GM21381 (cell line): ENCODE measurements at regions not wholly inside any gene's neighbourhood (a gene's known extent, or its start where the extent isn't known, plus 50 kb on each side); places are given as distances from the start of the nearest gene placed in this dataset.

Source experiments
- ATAC-seq: cut with Tn5 transposase; IDR thresholded peaks from one replicate; pipeline ENCODE4 v1.9.1; 2021; ENCODE audit warnings: mild to moderate bottlenecking, moderate library complexity; ENCODE audit not compliant: unreplicated experiment

DNA sequence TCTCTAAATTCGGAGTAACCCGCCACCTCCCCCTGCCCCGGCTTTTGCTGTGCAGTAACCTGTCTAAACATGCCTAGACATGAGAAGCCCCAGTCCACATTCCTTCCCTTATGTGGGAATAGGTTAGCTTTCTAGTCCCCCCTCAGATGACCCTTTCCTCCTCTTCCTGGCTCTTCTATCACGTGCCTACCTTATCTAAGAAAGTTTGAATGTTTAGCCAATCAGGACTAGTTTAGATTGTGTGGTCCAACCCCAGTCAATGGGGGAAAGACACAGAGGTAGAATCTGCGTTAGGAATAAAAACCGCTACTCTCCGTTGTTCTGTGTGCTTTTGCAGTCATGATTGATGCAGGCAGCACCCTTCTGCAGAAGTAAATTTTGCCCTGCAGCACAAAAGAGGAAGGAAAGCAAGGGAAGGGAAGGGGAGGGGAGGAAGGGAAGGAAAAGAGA, 69.0 kb upstream of the CD93 start:
- no peak for ATAC-seq

DNA sequence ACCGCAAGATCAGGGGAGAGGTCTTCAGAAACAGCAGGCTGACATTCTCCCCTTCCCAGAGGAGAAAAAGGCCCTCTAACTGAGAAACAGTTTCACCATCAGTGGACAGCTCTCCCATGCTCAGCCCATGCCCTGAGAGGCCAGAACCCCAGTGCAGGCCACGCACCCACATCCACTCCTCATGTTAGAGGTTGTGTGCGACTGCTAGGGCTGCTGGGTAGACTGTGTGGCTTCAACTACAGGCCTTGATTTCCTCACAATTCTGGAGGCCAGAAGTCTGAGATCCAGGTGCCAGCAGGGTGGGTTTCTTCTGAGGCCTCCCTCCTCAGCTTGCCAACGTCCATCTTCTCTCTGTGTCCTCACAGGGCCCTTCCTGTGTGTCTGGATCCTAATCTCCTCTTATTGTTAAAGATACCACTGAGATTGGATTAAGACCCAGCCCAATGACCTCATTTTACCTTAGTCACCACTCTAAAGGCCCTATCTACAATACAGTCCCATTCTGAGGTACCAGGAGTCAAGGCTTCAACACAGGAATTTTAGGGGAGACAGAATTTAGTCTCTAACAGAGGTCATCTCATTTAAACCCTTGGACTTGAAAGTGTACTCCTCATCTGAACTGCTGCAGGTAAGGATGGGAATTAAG, 67.7 kb upstream of the CD93 start:
- ATAC-seq = no peak

DNA sequence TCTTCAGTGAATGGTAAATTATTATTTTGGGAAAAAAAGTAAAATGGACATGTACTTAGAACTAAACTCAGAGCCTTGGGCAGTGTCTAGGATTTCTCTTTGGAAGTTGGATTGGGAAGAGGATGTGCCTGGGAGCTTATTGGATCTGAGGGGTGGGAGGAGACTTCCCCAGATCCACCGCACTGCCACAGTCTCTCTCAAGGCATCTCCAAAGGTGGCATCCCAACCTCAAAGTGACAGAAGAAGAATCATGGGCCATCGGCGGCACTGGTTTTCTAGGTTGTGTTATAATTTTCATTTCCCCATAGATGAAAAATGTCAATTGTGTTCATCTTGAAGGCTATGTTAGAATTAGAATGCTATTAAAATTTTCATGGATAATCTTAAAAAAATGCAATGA, 66.8 kb upstream of the CD93 start:
- no peak for ATAC-seq

DNA sequence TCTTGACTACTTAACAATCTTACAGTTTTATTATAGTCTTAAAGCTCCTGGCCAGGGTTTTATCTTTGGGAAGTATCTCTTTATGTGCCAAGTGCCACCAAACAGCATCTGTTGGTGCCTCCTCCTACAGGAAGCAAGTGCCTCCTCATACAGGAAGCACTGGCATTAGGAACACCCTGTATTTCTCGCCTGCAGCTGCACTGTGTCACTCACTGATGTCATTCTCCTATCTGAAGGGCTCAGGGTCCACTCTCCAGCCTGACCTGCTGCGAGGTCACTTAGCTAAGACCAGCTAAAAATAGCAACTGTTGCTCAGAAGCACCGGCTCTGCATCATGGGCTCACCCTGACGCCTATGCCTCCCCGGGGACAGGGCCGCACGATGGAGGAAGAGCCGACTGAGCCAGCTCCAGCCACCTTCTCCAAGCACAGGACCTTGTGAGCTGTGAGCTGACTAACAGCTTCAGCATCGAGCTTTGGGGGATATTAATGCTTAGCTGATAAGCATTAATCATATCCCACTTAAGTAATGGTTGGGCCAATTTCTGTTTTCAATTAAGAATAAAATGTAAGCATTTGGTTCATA, 66.3 kb upstream of the CD93 start:
- ATAC-seq = no peak

DNA sequence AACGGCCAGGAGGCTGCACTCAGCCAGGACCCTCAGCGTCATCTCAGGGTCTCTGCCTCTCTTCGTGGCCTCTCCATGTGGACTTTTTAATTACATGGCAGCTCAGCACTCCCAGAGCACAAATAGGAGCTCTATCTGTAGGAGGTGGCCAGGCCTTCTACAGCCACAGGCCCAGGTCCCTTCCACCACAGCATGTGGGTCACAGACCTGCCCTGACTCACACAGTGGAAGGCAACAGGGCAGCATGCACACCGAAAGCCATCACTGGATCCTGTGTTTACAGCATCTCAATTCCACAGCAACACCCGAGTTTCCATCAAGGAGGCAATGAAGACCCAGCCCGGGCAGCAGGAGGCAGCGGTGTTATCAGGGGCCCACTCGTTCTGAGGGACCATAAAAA, 65.8 kb upstream of the CD93 start:
- ATAC-seq = no peak

DNA sequence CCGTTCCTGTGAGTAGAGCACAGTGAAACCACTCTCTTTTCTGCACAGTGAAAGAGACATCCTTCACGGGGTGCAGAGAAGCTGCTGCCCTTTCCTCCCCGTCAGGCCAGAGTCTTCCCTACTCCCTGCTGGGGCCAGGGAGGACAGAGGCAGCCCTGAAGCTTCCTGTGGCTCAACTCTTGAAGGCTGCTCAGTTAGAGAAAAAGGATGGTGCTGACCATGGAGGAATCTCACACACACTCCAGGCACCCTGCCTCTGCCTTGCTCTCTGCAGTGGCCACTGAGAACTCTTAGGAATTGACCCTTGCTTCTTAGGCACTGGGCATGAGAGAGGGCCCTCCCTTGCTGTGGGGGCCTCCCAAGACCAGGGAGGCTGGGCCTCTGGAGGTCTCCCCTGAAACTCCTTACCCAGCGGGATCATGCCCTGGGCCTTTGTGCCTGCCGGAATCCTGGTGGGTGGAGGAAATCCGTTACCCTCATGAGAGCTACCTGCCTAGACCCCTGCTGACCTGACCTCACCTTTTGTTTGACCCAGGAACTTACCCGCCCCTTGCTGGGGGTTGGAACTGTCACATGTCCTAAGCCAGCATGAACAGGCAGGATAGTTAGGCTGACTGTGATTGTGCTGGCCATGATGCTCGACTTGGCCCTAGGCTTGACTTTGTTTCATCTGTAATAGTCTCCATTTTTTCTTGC, 65.0 kb upstream of the CD93 start:
- no peak for ATAC-seq

DNA sequence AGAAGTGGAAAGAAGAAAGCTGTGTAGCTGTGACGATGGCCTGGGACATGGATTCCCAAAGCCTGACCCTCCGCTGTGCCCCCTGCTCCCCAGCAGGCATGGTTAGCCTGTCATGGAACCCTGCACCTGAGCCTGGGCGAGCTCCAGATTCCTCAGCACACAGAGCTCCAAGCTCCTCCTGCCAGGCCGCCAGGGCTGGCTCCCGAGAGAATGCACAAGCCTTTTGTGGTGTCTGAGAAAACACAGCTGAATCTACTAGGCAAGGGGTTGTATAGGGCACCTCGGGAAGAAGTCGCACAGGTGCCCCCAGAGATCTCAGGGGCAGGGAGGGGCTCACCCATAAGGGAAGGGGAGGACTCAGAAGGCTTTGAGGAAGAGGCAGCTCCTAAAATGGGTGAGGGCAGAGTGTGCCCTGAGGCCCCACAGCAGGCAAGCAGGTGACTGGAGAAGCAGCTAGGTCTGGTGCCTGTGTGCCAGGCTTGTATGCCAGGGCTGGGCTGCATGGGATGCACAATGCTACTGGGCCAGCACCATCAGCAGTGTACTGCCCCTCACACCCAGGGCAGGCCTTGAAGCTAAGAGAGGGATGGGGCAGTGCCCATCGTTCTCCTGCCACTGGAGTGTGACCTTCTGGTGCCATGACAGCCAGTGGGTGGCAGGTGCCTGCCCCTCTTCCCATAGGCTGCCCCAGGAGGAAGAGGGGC, 64.3 kb upstream of the CD93 start:
- no peak for ATAC-seq

DNA sequence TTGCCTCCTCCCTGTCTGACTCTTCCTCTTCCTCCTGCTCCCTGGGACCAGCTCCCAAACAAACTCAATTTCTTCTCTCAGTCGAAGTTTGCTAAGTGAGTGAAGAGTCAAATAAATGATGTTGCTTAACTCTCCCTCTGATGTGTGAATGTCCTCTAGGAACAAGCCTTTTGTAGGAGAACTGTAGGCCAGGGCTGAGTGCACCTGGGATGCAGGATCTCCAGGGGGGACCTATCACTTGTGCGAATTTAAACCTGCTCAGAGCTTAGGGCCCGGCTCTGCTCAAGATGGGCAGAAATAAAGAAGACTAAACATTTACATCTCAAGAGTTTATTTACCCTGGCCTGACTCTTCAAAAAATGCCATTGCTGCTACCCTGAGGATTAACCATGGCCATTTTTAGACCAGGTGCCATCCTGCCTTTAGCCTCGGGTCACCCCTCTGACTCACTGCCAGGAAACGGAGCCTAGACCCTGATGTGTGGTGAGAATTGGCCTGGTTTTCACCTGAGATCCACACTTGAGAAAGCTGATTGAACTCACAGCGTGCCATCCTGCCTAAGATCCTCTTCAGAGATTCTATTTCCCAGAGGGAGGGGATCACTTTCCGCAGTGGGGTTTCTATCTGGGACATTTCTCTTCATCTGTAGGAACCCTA, 63.6 kb upstream of the CD93 start:
- no peak for ATAC-seq

DNA sequence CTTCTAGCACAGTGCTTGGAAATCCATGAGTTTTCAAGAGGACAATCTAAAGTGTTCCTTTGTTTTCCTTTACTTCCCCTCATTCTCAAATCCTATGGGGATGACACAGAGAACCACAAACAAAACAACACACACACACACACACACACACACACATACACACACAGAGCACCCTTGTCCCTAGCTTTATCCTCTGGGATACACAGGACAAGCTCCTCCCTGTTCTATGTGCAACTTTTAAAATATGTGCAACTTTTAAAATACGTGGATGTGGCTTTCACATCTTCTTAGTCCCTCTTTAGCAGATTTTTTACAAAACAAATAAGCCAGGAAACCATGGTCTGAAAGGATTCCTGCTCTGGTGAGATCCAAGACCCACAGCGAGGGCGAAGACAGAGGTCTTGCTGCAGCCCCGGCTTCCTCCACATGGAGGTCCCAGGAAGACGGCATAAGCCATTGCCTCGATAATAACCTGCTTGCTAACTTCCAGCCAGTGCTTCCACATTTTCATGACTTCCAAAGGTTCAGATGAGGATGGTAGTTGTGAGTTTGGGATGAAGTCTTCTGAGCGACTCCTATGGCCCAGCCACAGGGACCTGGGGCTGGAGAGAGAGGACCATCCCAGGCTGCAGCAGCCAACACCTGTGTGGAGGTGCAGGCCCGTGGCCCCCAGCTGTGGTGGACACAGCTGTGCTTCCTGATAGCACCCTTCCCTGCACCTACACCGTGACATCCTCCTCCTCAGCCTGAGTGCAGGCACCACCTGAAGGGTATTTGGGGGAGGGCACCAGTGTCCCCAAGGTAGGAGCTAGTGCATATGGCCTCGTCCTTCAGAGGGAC, 62.8 kb upstream of the CD93 start:
- ATAC-seq = no peak

DNA sequence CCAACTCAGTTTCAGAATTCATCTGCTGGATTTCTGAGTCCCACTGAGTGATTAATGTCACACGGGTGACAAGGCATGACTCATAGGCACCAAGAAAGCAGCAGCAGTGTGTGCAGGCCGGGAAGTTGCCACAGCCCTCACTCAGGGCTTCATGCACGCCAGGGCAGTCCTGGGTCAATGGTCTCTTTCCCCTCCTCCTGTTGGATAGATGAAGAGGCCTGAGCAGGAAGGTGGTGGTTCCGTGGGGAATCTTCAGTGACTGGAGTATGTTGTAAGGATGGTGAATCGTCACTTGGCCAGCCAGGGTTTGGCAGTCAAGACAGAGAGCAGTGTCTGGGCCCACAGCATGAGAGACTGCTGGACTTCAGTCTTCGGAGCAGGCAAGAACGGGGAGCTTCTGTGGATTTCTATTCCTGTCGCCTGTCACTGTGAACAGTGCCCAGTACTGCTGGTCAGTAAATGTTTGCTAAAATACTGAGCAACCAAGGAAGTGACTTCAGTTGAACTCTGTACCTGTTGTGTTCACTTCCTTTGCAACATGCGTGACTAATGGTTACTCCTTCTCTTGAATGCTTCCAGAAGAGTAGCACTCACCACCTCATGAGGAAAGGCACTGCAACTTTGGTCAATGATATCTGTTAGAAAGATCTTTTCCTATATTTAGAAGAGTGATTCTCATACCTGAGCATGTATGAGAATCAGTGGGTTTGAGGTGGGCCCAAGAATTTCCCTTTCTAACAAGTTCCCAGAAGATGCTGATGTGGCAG, 62.0 kb upstream of the CD93 start:
- ATAC-seq = peak; percentile 50

DNA sequence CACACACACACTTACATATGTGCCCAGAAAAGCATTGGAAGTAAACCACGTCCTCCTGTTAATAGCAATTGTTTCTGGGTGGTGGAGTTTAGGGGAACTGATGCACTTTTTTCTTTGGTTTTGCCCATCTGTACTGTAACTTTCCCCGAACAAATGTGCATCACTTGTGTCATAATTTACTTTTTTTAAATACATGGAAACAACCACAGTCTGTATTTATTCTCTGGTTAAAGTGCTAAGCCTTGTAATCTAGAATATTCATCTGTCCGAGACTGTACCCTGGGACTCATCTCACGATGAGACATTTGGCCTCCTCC, 61.5 kb upstream of the CD93 start:
- ATAC-seq = no peak

DNA sequence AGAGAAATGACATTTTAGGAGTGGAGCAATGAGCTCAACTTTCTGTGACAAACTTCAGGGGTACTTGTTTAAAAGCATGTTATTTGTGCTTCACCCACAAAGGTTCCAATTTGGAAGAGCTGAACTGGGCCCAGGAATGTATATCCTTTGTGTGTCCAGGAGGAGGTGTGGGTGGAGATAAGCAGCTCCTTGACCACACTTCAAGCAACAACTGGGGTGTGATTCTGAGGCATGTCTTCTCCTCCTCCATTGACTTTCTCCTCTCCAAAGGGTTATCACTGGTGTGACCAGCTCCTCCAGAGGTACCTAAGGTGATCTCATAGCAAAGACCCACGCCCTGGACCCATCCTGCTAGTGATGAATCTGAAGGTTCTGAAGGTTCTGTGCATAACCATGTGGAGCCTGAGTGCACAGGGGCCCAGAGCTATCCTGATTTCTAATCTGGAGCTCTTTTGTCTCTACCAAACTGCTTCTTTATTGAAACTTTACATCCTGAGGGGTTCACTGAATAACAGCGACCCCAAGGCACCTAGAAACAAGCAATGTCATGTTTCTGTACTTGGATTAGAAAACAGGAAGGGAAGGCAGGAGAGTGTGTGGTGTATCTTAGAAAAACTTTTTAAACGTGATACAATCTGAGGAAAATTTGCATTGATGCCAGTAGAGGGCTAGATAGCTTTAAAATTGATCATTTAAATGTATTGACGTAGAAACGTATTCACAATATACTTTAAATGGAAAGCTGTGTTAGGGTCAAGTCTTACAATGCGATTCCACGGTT, 60.9 kb upstream of the CD93 start:
- no peak for ATAC-seq

DNA sequence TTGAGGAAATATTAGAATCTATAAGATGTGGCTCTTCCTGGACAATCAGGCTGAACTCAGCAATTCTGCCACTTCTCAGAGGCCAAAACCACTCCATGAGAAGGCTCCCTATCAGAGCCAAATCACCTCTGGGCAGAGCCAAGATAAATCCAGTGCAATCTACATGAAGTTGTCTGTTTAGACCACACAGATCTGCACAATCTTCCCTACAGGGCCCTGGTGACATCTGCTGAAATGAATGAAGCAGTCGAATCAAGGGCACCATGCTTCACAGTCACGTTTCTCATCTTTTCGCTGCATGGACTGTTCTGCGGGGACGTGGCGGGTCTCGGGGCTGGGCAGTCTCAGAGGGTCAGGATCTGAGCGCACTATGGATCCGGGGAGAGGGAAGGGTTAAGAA, 60.1 kb upstream of the CD93 start:
- no peak for ATAC-seq

DNA sequence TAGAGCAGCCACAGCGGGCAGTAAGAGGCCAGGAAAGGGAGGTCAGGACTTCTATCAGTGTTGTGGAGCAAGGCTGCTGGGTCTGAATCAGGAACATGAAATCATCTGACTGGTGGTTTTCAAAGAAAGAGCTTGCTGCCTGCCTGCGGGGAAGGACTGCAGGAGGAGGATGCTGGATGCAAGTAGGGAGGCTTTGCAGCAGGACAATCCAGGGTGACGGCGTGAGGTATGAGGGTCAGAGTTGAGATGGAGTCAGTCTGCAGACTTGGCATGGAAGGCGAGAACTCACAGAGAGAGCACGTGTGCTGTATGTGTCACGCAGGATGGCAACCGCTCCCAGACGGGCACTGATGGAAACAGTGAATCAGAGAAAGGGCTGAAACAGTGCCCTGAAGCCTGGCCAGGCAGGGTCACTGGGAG, 59.2 kb upstream of the CD93 start:
- ATAC-seq = no peak

DNA sequence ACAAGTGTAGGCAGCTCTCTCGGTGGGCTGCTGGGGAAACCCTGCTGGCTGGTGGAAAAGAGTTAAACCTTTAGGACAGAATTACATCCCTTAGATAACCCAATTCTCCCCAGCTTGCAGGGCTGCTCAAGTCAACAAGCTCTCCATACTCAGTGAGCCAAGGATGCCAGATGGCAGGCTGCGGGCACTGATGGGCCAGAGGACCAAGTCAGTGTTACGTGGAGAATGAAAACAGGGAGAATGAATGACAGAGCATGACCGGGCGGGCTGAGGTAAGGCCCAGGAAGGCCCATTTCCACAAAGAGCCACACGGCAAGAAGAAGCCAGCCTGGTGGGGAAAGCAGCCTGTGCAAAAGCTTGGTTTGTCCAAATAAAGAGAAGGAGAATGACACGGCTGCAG, 58.7 kb upstream of the CD93 start:
- ATAC-seq = no peak

DNA sequence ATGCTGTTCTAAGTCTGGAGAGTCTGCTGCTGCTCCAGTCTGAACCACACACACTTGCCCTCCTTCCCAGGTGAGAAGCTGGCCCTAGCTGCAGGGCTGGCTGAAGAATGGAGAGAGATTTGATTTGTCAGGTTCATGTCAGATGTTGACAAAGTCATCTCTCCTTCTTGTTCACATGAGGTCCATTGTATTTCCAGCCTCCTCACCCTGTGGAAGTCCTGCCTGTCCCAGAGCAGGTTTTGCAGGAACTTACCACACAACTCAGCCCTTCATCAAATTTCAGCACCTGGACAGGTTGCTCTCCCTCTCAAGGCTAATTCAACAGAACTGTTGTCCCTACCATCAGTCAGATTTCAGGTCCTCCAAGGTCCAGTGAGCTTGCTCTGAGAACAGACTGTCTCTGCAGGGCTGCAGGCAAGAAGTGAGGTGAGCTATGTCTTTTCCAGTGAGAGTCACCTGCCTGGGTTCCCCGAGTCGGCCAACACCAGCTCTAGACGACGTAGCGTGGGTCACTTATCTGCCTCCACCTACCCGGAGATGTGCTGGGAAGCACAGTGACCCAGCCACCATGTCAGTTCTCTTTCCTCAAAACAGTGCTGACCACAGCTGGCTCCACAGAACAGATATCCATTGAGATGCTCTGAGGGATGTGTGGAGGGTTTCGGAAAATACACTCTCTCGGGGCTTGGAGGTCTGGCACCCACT, 58.0 kb upstream of the CD93 start:
- no peak for ATAC-seq

DNA sequence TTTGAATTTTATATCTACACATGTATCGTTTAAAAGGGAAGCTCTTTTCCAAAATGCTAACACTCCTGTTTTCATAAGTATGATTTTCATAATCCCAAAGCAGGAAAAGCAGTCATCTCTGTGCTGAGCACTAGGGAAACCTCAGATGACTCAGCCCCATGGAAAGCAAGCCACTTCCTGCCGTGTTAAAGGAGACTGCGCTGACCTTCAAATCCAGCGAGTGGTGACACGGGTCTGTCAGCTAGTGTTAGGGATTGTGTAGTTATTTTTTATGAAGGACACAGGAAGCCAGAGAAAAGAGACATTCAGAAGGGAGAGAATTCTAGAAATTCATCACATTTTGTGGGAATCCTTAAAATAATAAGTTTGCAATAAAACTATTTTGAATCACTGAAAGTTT, 57.0 kb upstream of the CD93 start:
- no peak for ATAC-seq
